ENCODE measurements at regions not wholly inside any gene's neighbourhood (a gene's known extent, or its start where the extent isn't known, plus 50 kb on each side); places are given as distances from the start of the nearest gene placed in this dataset.

DNA sequence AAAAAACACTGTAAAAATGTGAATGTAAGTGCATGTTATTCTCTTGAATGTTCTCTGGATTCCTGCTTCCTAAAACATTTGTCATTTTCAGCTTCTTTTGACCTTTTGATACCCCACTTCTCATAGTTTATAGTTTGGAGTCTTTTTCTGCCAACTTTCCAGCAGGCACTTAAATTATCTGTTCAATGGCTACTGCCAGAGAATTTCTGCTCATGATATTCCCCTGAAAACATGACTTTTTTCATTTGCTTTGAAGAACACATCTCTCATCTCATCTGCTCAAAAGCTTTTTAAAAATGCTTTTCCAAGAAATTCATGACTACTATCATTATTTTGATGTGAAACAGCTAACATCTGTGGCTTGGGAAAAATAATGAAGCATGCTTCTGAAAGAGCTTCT, 269.7 kb upstream of the PCDH7 start:
- no peak overlapping the region for H3K4me3 Mint-ChIP-seq
- peaks cover 1% of the 10 kb centered on the region for H3K4me1 Mint-ChIP-seq
- Histone ChIP-seq H3K4me3 (ENCODE audit: low read length) (no peak overlapping the region), H3K36me3 (ENCODE audit: control insufficient read depth, insufficient read depth, low read length) (no peaks in the 10 kb centered on the region), H3K4me1 (ENCODE audit: control insufficient read depth, insufficient read depth, low read length) (no peaks in the 10 kb centered on the region), H3K27me3 (ENCODE audit: control insufficient read depth, insufficient read depth, low read length, poor library complexity, severe bottlenecking) (no peaks in the 10 kb centered on the region), H3K27ac (ENCODE audit: low read depth, low read length) (no peak overlapping the region), H3K9ac (ENCODE audit: extremely low read depth, low read length, poor library complexity, severe bottlenecking) (no peak overlapping the region), H3K9me3 (ENCODE audit: control insufficient read depth, low read length) (no peaks in the 10 kb centered on the region)
- H3K36me3 Mint-ChIP-seq (ENCODE audit: low read depth), result no peaks in the 10 kb centered on the region
- H3K9me3 Mint-ChIP-seq, result peaks cover 7% of the 10 kb centered on the region
- H3K27ac Mint-ChIP-seq, result no peak overlapping the region
- TF ChIP-seq CTCF (conservative IDR thresholded peaks at IDR 0.05), result no peak
- no peaks in the 10 kb centered on the region for H3K27me3 Mint-ChIP-seq (ENCODE audit: insufficient read depth)
- DNase-seq, result no peak

- no peaks in the 10 kb centered on the region for H3K27me3 ChIP-seq (ENCODE audit: control insufficient read depth, insufficient read depth, low read length, poor library complexity, severe bottlenecking)
- H3K36me3 ChIP-seq (ENCODE audit: control insufficient read depth, insufficient read depth, low read length), result no peaks in the 10 kb centered on the region
- H3K9me3 Mint-ChIP-seq, result peaks cover 11% of the 10 kb centered on the region
- DNase-seq, result no peak
- peaks cover 2% of the 10 kb centered on the region for H3K36me3 Mint-ChIP-seq (ENCODE audit: low read depth)
- no peak overlapping the region for H3K4me3 ChIP-seq (ENCODE audit: low read length)
- no peaks in the 10 kb centered on the region for H3K27me3 Mint-ChIP-seq (ENCODE audit: insufficient read depth)
- H3K9ac ChIP-seq (ENCODE audit: extremely low read depth, low read length, poor library complexity, severe bottlenecking), result no peak overlapping the region
- peaks cover 1% of the 10 kb centered on the region for H3K4me1 Mint-ChIP-seq
- no peaks in the 10 kb centered on the region for H3K4me1 ChIP-seq (ENCODE audit: control insufficient read depth, insufficient read depth, low read length)
- no peak for TF ChIP-seq CTCF (conservative IDR thresholded peaks at IDR 0.05)
- no peak overlapping the region for H3K4me3 Mint-ChIP-seq
- no peaks in the 10 kb centered on the region for H3K9me3 ChIP-seq (ENCODE audit: control insufficient read depth, low read length)
- H3K27ac ChIP-seq (ENCODE audit: low read depth, low read length), result no peak overlapping the region
- no peak overlapping the region for H3K27ac Mint-ChIP-seq
- 91 to 94% methylated on average over 1 of the region's 1 CpG for WGBS, 2 experiments (ENCODE audit: insufficient coverage in 1 of 2, insufficient read length in 1 of 2)
These were observed 265.7 kb upstream of the PCDH7 start for GRCh38 chr4:30454504-30454903.

DNA sequence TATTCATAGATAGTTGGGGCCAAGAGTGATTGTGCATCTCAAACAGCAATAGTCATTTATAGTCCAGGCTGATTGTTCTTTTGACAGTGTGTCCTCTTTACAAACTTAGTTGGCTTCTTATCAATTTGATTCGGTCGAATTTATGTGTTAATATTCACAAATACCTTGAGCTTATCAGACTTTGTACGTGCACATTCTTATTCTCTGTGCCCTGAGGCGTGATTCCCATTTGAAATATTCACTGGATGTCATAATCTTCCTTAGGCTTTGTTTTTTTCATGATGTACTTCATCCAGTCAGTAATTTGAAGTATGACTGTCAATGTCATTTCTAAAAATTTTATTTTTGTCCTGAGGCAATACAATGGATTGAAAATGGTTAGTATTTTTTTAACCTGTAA, 263.5 kb upstream of the PCDH7 start:
- peaks cover 5% of the 10 kb centered on the region for H3K4me1 ChIP-seq (ENCODE audit: control insufficient read depth, insufficient read depth, low read length)
- H3K4me3 ChIP-seq (ENCODE audit: low read length), result no peak overlapping the region
- no peak overlapping the region for H3K27ac ChIP-seq (ENCODE audit: low read depth, low read length)
- no peaks in the 10 kb centered on the region for H3K27me3 ChIP-seq (ENCODE audit: control insufficient read depth, insufficient read depth, low read length, poor library complexity, severe bottlenecking)
- H3K27me3 Mint-ChIP-seq (ENCODE audit: insufficient read depth), result no peaks in the 10 kb centered on the region
- 78 to 95% methylated on average over 4 of the region's 4 CpGs for WGBS, 2 experiments (ENCODE audit: insufficient coverage in 1 of 2, insufficient read length in 1 of 2)
- peaks cover 11% of the 10 kb centered on the region for H3K9me3 Mint-ChIP-seq
- H3K9me3 ChIP-seq (ENCODE audit: control insufficient read depth, low read length), result no peaks in the 10 kb centered on the region
- H3K36me3 ChIP-seq (ENCODE audit: control insufficient read depth, insufficient read depth, low read length), result no peaks in the 10 kb centered on the region
- TF ChIP-seq CTCF (conservative IDR thresholded peaks at IDR 0.05), result no peak
- no peak overlapping the region for H3K27ac Mint-ChIP-seq
- no peak overlapping the region for H3K9ac ChIP-seq (ENCODE audit: extremely low read depth, low read length, poor library complexity, severe bottlenecking)
- no peak overlapping the region for H3K4me3 Mint-ChIP-seq
- H3K36me3 Mint-ChIP-seq (ENCODE audit: low read depth), result peaks cover 2% of the 10 kb centered on the region
- H3K4me1 Mint-ChIP-seq, result peaks cover 14% of the 10 kb centered on the region
- no peak for DNase-seq
